ENCODE measurements at regions not wholly inside any gene's neighbourhood (a gene's known extent, or its start where the extent isn't known, plus 50 kb on each side); places are given as distances from the start of the nearest gene placed in this dataset.

DNA sequence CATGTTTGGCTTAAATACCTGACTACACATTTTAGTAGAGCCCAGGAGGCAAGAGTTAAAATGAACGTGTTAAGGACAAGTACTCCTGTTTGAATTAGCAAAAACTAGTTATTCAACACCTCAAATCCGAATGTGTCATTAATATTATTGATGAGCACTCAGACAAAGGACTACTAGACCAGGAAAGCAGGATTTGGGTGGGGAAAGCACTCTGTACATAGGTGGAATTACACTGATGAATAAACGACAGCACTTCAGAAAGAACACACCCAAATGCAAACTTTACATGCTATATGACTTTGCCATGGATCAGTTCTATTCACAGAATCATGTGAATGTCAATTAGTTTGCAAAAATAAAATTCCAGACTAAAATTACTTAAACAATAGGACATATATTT lies 95.1 kb upstream of the CAV2 start:
- CTCF ChIA-PET: no interaction called here
- H3K4me3 ChIP-seq (ENCODE audit: low read depth, low read length, poor library complexity, severe bottlenecking): no peak overlapping the region
- no peak for DNase-seq (ENCODE audit: low spot score)
- intact Hi-C loops (cut with micrococcal nuclease; ENCODE audit: unreplicated experiment): no loop called here
- H3K27me3 ChIP-seq (replicated peaks; ENCODE audit: insufficient read depth, low read depth, low read length, poor library complexity): no peaks in the 10 kb centered on the region
- no peaks in the 10 kb centered on the region for H3K9me3 ChIP-seq (ENCODE audit: low read depth, low read length, poor library complexity, severe bottlenecking)
- POLR2A ChIA-PET (ENCODE audit: low non-redundant PET): no interaction called here
- H3K36me3 ChIP-seq (ENCODE audit: insufficient read depth, low read length, poor library complexity, severe bottlenecking): no peaks in the 10 kb centered on the region
- H3K4me1 ChIP-seq (ENCODE audit: insufficient read depth, low read length, poor library complexity, severe bottlenecking): peaks cover 45% of the 10 kb centered on the region
- TF ChIP-seq, protein P1, sequence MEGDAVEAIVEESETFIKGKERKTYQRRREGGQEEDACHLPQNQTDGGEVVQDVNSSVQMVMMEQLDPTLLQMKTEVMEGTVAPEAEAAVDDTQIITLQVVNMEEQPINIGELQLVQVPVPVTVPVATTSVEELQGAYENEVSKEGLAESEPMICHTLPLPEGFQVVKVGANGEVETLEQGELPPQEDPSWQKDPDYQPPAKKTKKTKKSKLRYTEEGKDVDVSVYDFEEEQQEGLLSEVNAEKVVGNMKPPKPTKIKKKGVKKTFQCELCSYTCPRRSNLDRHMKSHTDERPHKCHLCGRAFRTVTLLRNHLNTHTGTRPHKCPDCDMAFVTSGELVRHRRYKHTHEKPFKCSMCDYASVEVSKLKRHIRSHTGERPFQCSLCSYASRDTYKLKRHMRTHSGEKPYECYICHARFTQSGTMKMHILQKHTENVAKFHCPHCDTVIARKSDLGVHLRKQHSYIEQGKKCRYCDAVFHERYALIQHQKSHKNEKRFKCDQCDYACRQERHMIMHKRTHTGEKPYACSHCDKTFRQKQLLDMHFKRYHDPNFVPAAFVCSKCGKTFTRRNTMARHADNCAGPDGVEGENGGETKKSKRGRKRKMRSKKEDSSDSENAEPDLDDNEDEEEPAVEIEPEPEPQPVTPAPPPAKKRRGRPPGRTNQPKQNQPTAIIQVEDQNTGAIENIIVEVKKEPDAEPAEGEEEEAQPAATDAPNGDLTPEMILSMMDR (conservative IDR thresholded peaks at IDR 0.05; ENCODE audit: low read depth, low read length): no peak
- no peak for TF ChIP-seq EZH2 (IDR thresholded peaks at IDR 0.05; ENCODE audit: borderline replicate concordance, low read depth, low read length, poor library complexity, severe bottlenecking)
- H3K27ac ChIP-seq (ENCODE audit: low read depth, low read length, poor library complexity, severe bottlenecking): peak overlapping the region; percentile 77
- no TSS peak for BruUV-seq (replicated peaks)

DNA sequence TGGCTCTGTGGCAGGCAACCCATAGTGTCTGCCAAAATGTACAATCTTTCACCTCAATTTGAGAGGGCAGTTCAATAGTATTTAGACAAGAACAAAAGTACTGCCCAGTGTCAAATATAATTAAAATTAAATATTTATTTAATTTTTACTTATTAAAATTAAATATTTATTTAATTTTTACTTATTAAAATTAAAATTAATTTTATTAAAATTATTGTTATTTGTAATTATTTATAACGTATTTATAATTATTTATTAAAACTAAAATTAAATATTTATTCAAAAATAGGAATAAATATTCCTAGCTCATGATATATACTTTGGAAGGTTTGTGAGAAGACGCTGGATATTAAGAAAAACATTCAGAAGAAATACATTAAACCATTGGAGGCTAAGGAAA lies 93.7 kb upstream of the CAV2 start:
- DNase-seq (ENCODE audit: low spot score): no peak
- POLR2A ChIA-PET (ENCODE audit: low non-redundant PET): no interaction called here
- Histone ChIP-seq H3K27ac (ENCODE audit: low read depth, low read length, poor library complexity, severe bottlenecking) (no peak overlapping the region), H3K27me3 (replicated peaks; ENCODE audit: insufficient read depth, low read depth, low read length, poor library complexity) (no peaks in the 10 kb centered on the region), H3K4me1 (ENCODE audit: insufficient read depth, low read length, poor library complexity, severe bottlenecking) (peaks cover 31% of the 10 kb centered on the region), H3K4me3 (ENCODE audit: low read depth, low read length, poor library complexity, severe bottlenecking) (no peak overlapping the region), H3K9me3 (ENCODE audit: low read depth, low read length, poor library complexity, severe bottlenecking) (no peaks in the 10 kb centered on the region), H3K36me3 (ENCODE audit: insufficient read depth, low read length, poor library complexity, severe bottlenecking) (no peaks in the 10 kb centered on the region)
- no peak for TF ChIP-seq EZH2 (IDR thresholded peaks at IDR 0.05; ENCODE audit: borderline replicate concordance, low read depth, low read length, poor library complexity, severe bottlenecking)
- TF ChIP-seq, protein P1 (conservative IDR thresholded peaks at IDR 0.05; ENCODE audit: low read depth, low read length): no peak
- no TSS peak for BruUV-seq (replicated peaks)
- intact Hi-C loops (cut with micrococcal nuclease; ENCODE audit: unreplicated experiment): no loop called here
- CTCF ChIA-PET: no interaction called here

DNA sequence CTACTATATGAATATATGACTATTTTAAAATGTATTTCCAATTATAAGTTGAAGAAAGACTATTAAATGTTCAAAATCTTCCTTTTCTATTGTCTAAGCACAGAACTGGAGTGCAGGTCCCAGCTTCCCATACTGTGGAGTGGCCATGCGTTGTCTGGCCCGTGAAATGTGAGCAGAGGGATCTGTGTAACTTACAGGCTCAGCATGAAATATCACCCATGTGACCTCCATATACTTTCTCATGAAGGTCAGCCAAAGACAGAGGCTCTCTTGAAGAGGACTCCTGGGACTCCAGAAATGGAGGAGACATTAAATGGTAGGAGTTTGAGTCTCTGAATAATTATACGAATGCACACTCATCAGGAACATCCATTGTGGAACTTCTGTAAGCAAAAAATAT lies 92.4 kb upstream of the CAV2 start:
- Histone ChIP-seq H3K36me3 (ENCODE audit: insufficient read depth, low read length, poor library complexity, severe bottlenecking) (no peaks in the 10 kb centered on the region), H3K4me1 (ENCODE audit: insufficient read depth, low read length, poor library complexity, severe bottlenecking) (peaks cover 29% of the 10 kb centered on the region), H3K9me3 (ENCODE audit: low read depth, low read length, poor library complexity, severe bottlenecking) (no peaks in the 10 kb centered on the region), H3K4me3 (ENCODE audit: low read depth, low read length, poor library complexity, severe bottlenecking) (no peak overlapping the region), H3K27ac (ENCODE audit: low read depth, low read length, poor library complexity, severe bottlenecking) (peak overlapping the region; percentile 17), H3K27me3 (replicated peaks; ENCODE audit: insufficient read depth, low read depth, low read length, poor library complexity) (no peaks in the 10 kb centered on the region)
- POLR2A ChIA-PET (ENCODE audit: low non-redundant PET): no interaction called here
- TF ChIP-seq, protein P1 (conservative IDR thresholded peaks at IDR 0.05; ENCODE audit: low read depth, low read length): no peak
- no peak for TF ChIP-seq EZH2 (IDR thresholded peaks at IDR 0.05; ENCODE audit: borderline replicate concordance, low read depth, low read length, poor library complexity, severe bottlenecking)
- CTCF ChIA-PET: no interaction called here
- BruUV-seq (replicated peaks): no TSS peak
- intact Hi-C loops (cut with micrococcal nuclease; ENCODE audit: unreplicated experiment): no loop called here
- no peak for DNase-seq (ENCODE audit: low spot score)

All from A673 (cell line).